HFFc6 (cell line): ENCODE measurements at regions not wholly inside any gene's neighbourhood (a gene's known extent, or its start where the extent isn't known, plus 50 kb on each side); places are given as distances from the start of the nearest gene placed in this dataset.

Experiments used
- DNase-seq: peaks from one replicate; pipeline ENCODE4 v3.0.0-alpha.2; 2018
- H3K27ac Mint-ChIP-seq: 2 replicates; pipeline ENCODE4 v1.8.0; 2020; ENCODE audit warnings: mild to moderate bottlenecking, mixed read lengths
- H3K27me3 Mint-ChIP-seq: 2 replicates; pipeline ENCODE4 v1.8.0; 2021; ENCODE audit warnings: mild to moderate bottlenecking, moderate library complexity, mixed read lengths; ENCODE audit not compliant: insufficient read depth
- H3K36me3 Mint-ChIP-seq: 2 replicates; pipeline ENCODE4 v1.8.0; 2021; ENCODE audit warnings: low read depth, mixed read lengths
- H3K4me1 Mint-ChIP-seq: 2 replicates; pipeline ENCODE4 v1.8.0; 2020; ENCODE audit warnings: low read depth, mixed read lengths
- H3K4me3 Mint-ChIP-seq: 2 replicates; pipeline ENCODE4 v1.8.0; 2020; ENCODE audit warnings: mild to moderate bottlenecking, moderate library complexity, mixed read lengths
- H3K9me3 Mint-ChIP-seq: 2 replicates; pipeline ENCODE4 v1.8.0; 2020; ENCODE audit warnings: mild to moderate bottlenecking, mixed read lengths
- CTCF ChIP-seq: fragments of 200-600 bp; sonication (generic); IDR thresholded peaks from 2 replicates; pipeline ENCODE4 v1.5.0; 2021; ENCODE audit warnings: antibody characterized with exemption, mild to moderate bottlenecking

- Mint-ChIP-seq H3K4me3 (peak overlapping the region; percentile 72), H3K27ac (peak overlapping the region; percentile 68), H3K4me1 (peaks cover 36% of the 10 kb centered on the region), H3K9me3 (no peaks in the 10 kb centered on the region), H3K36me3 (no peaks in the 10 kb centered on the region), H3K27me3 (peaks cover 3% of the 10 kb centered on the region)
- DNase-seq = peak; percentile 94
- TF ChIP-seq CTCF = no peak
Observed at GRCh38 chr16:73202161-73202729, 154.3 kb upstream of the ZFHX3 start.

- no peak for TF ChIP-seq CTCF
- no peaks in the 10 kb centered on the region for H3K9me3 Mint-ChIP-seq
- H3K27me3 Mint-ChIP-seq = peaks cover 3% of the 10 kb centered on the region
- no peak for DNase-seq
- no peak overlapping the region for H3K27ac Mint-ChIP-seq
- H3K4me1 Mint-ChIP-seq = peaks cover 36% of the 10 kb centered on the region
- H3K36me3 Mint-ChIP-seq = no peaks in the 10 kb centered on the region
- H3K4me3 Mint-ChIP-seq = no peak overlapping the region
Observed at GRCh38 chr16:73199214-73199613, 151.3 kb upstream of the ZFHX3 start.

- no peak for DNase-seq
- no peak for TF ChIP-seq CTCF
- H3K36me3 Mint-ChIP-seq = no peaks in the 10 kb centered on the region
- H3K9me3 Mint-ChIP-seq = no peaks in the 10 kb centered on the region
- H3K4me1 Mint-ChIP-seq = peaks cover 34% of the 10 kb centered on the region
- H3K27me3 Mint-ChIP-seq = peaks cover 3% of the 10 kb centered on the region
- H3K27ac Mint-ChIP-seq = no peak overlapping the region
- H3K4me3 Mint-ChIP-seq = no peak overlapping the region
Observed at GRCh38 chr16:73198481-73198880, 150.6 kb upstream of the ZFHX3 start.

- Mint-ChIP-seq H3K4me3 (no peak overlapping the region), H3K27ac (no peak overlapping the region), H3K4me1 (peaks cover 30% of the 10 kb centered on the region), H3K36me3 (no peaks in the 10 kb centered on the region), H3K9me3 (no peaks in the 10 kb centered on the region), H3K27me3 (peaks cover 7% of the 10 kb centered on the region)
- no peak for DNase-seq
- no peak for TF ChIP-seq CTCF
Observed at GRCh38 chr16:73197598-73197997, 149.7 kb upstream of the ZFHX3 start.

GRCh38 chr16:73196670-73197069, 148.7 kb upstream of the ZFHX3 start:
- no peak overlapping the region for H3K27ac Mint-ChIP-seq
- no peaks in the 10 kb centered on the region for H3K9me3 Mint-ChIP-seq
- peaks cover 13% of the 10 kb centered on the region for H3K27me3 Mint-ChIP-seq
- H3K36me3 Mint-ChIP-seq = no peaks in the 10 kb centered on the region
- H3K4me3 Mint-ChIP-seq = no peak overlapping the region
- peak; percentile 35 for DNase-seq
- peaks cover 29% of the 10 kb centered on the region for H3K4me1 Mint-ChIP-seq
- peak; percentile 80 for TF ChIP-seq CTCF

- Mint-ChIP-seq H3K36me3 (no peaks in the 10 kb centered on the region), H3K4me3 (no peak overlapping the region), H3K27me3 (peaks cover 11% of the 10 kb centered on the region), H3K4me1 (peaks cover 20% of the 10 kb centered on the region), H3K27ac (no peak overlapping the region), H3K9me3 (no peaks in the 10 kb centered on the region)
- no peak for DNase-seq
- no peak for TF ChIP-seq CTCF
Observed at GRCh38 chr16:73193464-73193863, 145.5 kb upstream of the ZFHX3 start.
